ENCODE measurements at regions not wholly inside any gene's neighbourhood (a gene's known extent, or its start where the extent isn't known, plus 50 kb on each side); places are given as distances from the start of the nearest gene placed in this dataset.

DNA sequence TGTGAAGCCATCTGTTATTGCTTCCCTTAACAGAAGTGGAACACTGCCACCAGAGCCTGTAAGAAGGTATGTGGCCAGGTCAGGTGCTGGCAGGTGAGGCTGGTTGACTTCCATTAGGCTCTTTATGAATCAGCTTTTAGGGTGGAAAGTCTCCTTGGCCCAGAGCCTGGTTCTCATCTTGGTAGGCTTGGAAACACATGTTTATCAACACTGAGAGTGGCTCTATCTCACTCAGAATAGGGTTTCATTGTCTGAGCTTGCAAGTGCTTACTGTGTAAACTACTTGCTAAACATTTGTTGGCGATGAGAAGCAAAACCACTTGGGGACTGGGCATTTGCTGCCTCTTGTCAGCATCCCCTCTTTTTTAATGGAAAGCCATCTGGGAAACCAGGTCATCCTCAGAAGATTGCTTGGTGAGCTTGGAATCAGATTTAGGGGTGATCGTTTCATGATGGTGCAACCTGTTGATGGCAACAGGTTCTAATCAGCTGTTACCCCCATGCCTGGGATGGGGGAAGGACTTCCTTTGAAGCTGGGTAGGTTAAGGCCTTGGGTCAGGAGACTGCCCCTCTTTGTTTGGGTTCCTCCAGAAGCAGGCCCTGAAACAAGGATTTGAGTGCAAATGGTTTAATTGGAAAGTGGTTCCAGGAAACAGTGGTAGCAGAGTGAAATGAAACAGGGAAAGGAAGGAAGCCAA, 75.0 kb upstream of the AMPD3 start:
- Histone ChIP-seq H3K36me3 (no peaks in the 10 kb centered on the region), H3K27me3 (ENCODE audit: low read depth) (no peaks in the 10 kb centered on the region), H3K9me3 (replicated peaks) (no peaks in the 10 kb centered on the region), H3K4me3 (no peak overlapping the region), H3K27ac (replicated peaks) (no peak overlapping the region), H3K4me1 (peaks cover 14% of the 10 kb centered on the region)
- TF ChIP-seq, protein P1, sequence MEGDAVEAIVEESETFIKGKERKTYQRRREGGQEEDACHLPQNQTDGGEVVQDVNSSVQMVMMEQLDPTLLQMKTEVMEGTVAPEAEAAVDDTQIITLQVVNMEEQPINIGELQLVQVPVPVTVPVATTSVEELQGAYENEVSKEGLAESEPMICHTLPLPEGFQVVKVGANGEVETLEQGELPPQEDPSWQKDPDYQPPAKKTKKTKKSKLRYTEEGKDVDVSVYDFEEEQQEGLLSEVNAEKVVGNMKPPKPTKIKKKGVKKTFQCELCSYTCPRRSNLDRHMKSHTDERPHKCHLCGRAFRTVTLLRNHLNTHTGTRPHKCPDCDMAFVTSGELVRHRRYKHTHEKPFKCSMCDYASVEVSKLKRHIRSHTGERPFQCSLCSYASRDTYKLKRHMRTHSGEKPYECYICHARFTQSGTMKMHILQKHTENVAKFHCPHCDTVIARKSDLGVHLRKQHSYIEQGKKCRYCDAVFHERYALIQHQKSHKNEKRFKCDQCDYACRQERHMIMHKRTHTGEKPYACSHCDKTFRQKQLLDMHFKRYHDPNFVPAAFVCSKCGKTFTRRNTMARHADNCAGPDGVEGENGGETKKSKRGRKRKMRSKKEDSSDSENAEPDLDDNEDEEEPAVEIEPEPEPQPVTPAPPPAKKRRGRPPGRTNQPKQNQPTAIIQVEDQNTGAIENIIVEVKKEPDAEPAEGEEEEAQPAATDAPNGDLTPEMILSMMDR (IDR thresholded peaks at IDR 0.05; ENCODE audit: borderline replicate concordance): no peak
- no peak for DNase-seq
- intact Hi-C loops (cut with micrococcal nuclease): no loop called here

DNA sequence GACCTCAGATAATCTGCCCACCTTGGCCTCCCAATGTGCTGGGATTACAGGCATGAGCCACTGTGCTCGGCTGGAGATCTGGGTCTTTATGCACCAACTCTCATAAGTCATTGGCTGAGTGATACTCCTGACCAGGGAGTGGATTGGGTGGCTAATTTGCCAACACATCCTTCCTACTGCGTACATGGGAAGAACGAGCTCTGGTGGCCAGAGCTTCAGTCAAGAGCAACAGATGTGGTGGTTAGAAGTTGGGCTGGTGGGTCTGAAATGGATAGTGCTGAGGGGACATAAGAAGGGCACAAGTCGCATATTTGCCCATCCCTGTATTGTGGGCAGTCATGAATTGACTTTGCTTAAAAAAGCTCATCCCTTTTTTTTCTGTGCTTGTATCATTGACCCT, 74.1 kb upstream of the AMPD3 start:
- no peak overlapping the region for H3K27ac ChIP-seq (replicated peaks)
- H3K4me1 ChIP-seq: peaks cover 14% of the 10 kb centered on the region
- TF ChIP-seq, protein P1 (IDR thresholded peaks at IDR 0.05; ENCODE audit: borderline replicate concordance): no peak
- H3K4me3 ChIP-seq: no peak overlapping the region
- H3K27me3 ChIP-seq (ENCODE audit: low read depth): no peaks in the 10 kb centered on the region
- H3K36me3 ChIP-seq: no peaks in the 10 kb centered on the region
- no peak for DNase-seq
- intact Hi-C loops (cut with micrococcal nuclease): no loop called here
- no peaks in the 10 kb centered on the region for H3K9me3 ChIP-seq (replicated peaks)

DNA sequence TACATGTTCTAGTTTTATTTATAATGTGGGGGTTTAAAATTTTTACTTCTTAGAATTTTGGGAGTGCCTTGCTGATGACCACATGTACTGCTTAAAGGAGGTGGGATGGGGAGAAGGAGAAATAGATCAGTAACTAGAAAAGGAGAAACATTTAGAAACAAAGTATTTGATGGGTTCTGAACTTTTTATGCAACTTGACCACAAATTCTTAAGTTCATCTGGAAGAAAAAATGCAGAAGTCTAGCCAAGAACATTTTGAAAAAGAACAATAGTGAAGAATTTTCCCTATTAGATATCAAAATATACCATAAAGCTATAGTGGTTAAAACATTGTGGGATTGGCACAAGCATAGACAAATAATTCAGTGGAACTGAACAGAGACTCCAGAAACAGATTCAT, 73.3 kb upstream of the AMPD3 start:
- H3K9me3 ChIP-seq (replicated peaks): no peaks in the 10 kb centered on the region
- H3K27ac ChIP-seq (replicated peaks): no peak overlapping the region
- H3K27me3 ChIP-seq (ENCODE audit: low read depth): no peaks in the 10 kb centered on the region
- no peaks in the 10 kb centered on the region for H3K36me3 ChIP-seq
- peaks cover 7% of the 10 kb centered on the region for H3K4me1 ChIP-seq
- H3K4me3 ChIP-seq: no peak overlapping the region
- TF ChIP-seq, protein P1 (IDR thresholded peaks at IDR 0.05; ENCODE audit: borderline replicate concordance): no peak
- no peak for DNase-seq
- intact Hi-C loops (cut with micrococcal nuclease): no loop called here

DNA sequence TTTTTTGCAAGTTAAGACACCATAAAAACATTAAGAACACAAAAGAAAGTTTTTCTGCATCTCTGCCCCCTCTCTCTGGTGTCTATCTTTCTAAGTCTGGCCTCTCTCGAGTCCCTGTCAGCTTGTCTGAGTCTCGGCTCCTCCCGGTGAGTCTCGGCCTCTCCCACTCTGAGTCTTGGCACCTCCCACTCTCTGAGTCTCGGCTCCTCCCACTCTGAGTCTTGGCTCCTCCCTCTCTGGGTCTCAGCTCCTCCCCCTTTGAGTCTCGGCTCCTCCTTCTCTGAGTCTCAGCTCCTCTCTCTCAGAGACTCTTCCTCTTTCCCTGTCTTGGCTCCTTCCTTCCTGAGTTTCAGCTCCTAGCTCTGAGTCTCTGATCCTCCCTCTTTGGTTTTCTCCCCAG, 72.5 kb upstream of the AMPD3 start:
- H3K4me1 ChIP-seq: peaks cover 5% of the 10 kb centered on the region
- no peaks in the 10 kb centered on the region for H3K27me3 ChIP-seq (ENCODE audit: low read depth)
- H3K27ac ChIP-seq (replicated peaks): no peak overlapping the region
- H3K9me3 ChIP-seq (replicated peaks): no peaks in the 10 kb centered on the region
- TF ChIP-seq, protein P1 (IDR thresholded peaks at IDR 0.05; ENCODE audit: borderline replicate concordance): no peak
- intact Hi-C loops (cut with micrococcal nuclease): no loop called here
- DNase-seq: no peak
- no peak overlapping the region for H3K4me3 ChIP-seq
- H3K36me3 ChIP-seq: no peaks in the 10 kb centered on the region

DNA sequence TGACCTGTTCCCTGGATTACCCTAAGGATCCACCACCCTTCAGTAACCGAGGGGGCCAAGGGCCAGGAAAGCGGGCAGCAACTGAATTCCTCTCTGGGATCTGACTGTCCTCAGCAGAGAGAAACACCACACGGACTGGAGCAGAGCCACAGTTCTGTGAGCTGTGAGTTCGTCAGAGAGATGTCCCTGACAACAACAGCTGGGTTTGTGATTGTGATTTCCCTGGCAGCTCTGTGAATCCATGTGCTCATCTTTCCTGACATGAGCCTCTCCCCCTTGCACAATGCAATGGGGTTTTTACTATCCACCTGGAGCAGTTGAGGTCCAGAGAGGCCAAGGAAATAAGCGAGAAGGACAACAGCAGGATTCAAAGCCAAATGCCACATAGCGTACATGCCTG, 69.4 kb upstream of the AMPD3 start:
- no peaks in the 10 kb centered on the region for H3K9me3 ChIP-seq (replicated peaks)
- DNase-seq: peak; percentile 25
- H3K27ac ChIP-seq (replicated peaks): no peak overlapping the region
- peaks cover 16% of the 10 kb centered on the region for H3K4me1 ChIP-seq
- intact Hi-C loops (cut with micrococcal nuclease): no loop called here
- TF ChIP-seq, protein P1 (IDR thresholded peaks at IDR 0.05; ENCODE audit: borderline replicate concordance): no peak
- H3K4me3 ChIP-seq: no peak overlapping the region
- peaks cover 6% of the 10 kb centered on the region for H3K27me3 ChIP-seq (ENCODE audit: low read depth)
- H3K36me3 ChIP-seq: no peaks in the 10 kb centered on the region

Measured in left ventricle myocardium inferior (tissue), 1 donor.